Smooth muscle cell of the brain vasculature (primary cell): ENCODE measurements at regions not wholly inside any gene's neighbourhood (a gene's known extent, or its start where the extent isn't known, plus 50 kb on each side); places are given as distances from the start of the nearest gene placed in this dataset.
"Not testable (repeated sequence)": the region's sequence is repeated elsewhere in the genome, so short reads cannot be mapped to it uniquely, and the experiment has no call there.

ENCODE experiments used
- DNase-seq: peaks from one replicate; pipeline ENCODE4 v3.0.0-alpha.2; 2012; ENCODE audit warnings: low read depth, low spot score

DNA sequence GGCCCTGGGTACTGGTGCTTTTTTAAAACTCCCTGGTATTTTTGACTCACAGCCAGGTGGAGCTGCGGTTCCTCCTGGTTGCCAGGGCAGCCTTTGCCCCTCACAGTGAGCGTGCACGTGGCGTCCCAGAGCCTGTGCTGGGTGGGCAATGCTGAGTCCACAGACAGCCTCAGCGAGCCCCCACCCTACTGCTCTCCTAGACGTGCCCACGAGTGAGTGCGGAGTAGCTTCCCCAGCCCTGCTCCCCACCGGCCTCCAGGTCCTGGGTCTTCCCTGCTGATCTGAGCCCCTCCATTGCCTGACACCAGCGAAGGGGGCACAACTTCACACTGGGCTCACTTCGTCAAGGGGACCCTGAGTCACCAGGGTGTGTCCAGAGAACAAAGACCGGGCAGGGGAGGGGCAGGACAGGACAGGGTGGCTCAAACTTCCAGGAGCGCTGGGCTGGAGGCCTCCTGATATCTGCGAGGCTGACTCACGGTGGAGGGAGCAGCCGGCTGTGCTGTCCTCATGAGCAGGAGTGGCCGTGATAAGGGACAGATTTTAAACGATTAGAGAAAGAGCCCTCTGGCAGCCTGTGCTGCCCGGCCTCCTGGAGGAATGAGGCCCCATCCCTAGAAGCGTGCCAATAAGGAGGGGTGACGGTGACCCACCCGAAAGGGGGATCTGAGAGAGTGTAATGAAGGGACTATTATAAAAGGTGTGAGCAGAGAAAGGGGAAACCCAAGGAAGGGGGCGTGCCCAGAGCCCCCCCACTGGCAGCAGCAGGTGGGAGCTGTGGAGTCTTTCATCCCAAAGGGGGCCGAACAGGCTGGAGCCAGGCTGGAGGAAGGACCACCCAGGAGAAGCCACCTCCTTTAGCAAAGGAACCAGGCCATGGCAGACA lies 129.3 kb upstream of the FGF3 start:
- no peak for DNase-seq

- DNase-seq: peak; percentile 29
Observed at GRCh38 chr11:69949327-69949726, 128.8 kb upstream of the ANO1 start.

DNA sequence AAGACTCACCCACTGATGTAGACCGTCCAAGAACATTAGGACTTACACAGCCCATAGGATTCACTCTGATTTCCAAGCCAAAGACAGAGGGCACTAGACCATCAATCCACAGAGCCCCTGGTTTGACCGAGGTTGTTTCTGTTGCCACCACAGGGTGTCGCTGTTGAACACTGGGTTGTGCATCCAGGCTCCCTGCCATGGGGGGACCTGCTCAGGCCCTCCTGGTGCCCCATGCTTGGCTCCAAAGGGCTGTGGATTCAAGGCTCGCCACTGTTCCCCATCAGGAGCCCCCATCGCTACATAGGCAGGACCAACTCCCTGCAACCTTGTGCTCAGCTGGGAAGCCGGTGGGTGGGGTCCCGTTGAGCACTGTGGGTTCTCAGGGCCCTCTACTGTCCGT lies 128.0 kb upstream of the ANO1 start:
- no peak for DNase-seq

GRCh38 chr11:69950621-69951020 lies 127.5 kb upstream of the ANO1 start:
- DNase-seq: no peak

GRCh38 chr11:69951821-69952220 lies 126.3 kb upstream of the ANO1 start:
- DNase-seq: no peak

GRCh38 chr11:69952229-69952975 lies 125.7 kb upstream of the ANO1 start:
- not testable (repeated sequence) for DNase-seq

- no peak for DNase-seq
Observed at GRCh38 chr11:69953356-69953755, 124.8 kb upstream of the ANO1 start.

- DNase-seq: no peak
Observed at GRCh38 chr11:69954756-69955155, 123.4 kb upstream of the ANO1 start.

GRCh38 chr11:69956669-69957190 lies 121.4 kb upstream of the ANO1 start:
- DNase-seq: no peak

GRCh38 chr11:69957849-69958248 lies 120.3 kb upstream of the ANO1 start:
- DNase-seq: no peak

DNA sequence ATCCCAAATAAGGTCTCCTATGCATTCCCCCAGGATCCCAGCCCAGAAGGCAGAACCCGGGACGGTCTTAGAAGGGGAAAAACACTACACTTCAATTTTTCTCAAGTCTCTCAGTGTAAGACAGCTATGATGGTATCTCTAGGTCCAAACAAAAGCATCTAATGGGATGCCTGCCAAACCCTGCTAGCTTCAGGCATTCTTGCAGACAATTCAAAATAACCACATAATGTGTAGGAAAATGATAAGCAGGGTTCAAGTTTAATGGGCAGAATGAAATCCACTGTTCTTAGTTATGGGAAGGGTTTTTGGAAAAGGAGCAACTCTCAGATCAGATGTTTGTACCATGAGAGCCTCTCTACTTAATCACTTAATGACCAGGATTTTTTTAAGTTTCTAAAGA lies 119.8 kb upstream of the ANO1 start:
- DNase-seq: no peak

- no peak for DNase-seq
Observed at GRCh38 chr11:69959461-69959860, 118.7 kb upstream of the ANO1 start.

DNA sequence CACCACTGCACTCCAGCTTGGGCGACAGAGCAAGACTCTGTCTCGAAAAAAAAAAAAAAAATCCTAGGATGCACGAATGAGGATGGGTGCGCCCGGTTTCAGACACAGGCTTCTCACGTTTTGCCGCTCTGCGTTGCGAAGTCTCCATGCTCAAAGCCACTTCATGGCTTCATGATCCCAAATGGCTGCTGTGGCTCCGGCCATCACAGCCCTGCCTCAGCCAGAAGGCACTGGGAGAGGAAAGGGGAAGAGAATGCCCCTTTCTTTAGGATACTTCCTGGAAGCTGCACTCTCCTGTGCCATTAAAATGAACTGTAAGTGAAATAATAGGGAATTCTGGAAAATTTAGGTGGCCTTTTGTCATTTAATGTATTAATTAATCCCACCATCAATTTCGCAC lies 116.4 kb upstream of the ANO1 start:
- no peak for DNase-seq

- no peak for DNase-seq
Observed at GRCh38 chr11:69962152-69962551, 116.0 kb upstream of the ANO1 start.

DNA sequence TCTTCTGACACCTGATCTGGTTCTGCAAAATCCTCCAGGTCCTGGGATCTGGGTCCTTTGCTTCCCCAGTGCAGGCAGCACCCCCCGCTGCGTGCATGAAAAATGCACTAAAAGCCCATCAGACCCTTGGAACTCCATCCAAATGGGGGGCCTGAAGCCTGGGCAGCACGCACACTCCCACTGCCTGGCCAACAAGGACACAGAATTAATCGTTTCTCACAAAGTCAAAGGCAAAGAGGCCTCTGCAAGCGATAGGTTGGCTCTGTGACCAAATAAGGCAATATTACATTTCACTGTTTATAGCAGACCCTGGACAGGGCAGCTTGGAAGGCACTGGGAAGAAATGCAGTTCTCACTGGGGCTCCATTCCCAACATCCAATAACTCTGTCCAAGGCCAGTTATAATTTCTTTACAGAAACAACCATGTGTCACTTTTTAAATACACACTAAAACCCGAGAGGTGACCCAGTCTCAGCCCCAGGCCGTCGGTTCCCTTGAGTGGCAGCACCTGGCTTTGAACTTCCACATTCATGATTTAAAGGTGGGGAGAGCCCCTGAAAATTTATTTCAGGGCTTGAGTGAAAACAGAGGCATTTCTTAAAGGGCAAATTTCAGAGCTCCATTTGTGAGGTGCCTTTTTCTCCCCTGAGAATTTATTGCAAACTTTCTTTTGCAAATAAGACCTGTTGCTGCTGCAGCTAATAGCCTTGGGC lies 114.4 kb upstream of the ANO1 start:
- no peak for DNase-seq

- no peak for DNase-seq
Observed at GRCh38 chr11:69964247-69964643, 113.9 kb upstream of the ANO1 start.

GRCh38 chr11:69965821-69966582 lies 112.1 kb upstream of the ANO1 start:
- DNase-seq: no peak

DNA sequence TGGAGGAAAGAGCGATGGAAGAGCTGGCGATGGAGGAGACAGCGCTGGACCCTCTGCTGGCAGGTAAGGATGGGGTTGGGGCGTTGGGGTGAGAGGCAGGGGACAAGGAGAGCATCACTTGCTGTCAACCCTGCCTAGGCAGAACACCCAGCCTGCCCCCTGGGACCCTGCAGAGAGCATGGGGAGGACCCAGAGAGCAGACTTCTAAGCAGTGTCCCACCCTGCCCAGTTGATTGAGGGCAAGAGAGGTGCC lies 111.6 kb upstream of the ANO1 start:
- no peak for DNase-seq

- DNase-seq: no peak
Observed at GRCh38 chr11:69966910-69967483, 111.1 kb upstream of the ANO1 start.

- no peak for DNase-seq
Observed at GRCh38 chr11:69967484-69967883, 110.6 kb upstream of the ANO1 start.
